HG02938 (cell line): ENCODE measurements at regions not wholly inside any gene's neighbourhood (a gene's known extent, or its start where the extent isn't known, plus 50 kb on each side); places are given as distances from the start of the nearest gene placed in this dataset.

Experiments
- ATAC-seq: cut with Tn5 transposase; IDR thresholded peaks from one replicate; pipeline ENCODE4 v1.9.1; 2021; ENCODE audit warnings: mild to moderate bottlenecking, moderate library complexity; ENCODE audit not compliant: unreplicated experiment

DNA sequence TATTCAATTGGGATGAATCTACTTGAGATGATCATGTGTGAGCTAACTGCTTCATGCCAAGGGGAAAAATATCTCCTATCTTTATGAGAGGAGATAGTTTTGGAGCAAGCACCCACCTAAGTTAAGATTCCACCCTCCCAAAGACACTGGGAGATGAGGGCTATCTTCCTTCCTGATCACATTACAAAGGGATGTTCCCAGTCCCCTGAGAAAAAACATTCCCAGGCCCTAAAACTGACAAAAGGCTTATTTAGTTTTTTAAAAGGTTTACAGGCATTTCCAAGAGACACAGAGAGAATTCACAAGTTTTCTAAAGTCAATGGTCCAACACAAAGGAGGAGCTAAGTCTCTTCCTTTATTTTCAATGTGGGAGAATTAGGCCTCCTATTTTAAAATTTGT, 401.5 kb downstream of the FBXO15 start:
- no peak for ATAC-seq

GRCh38 chr18:73742957-73743356, 404.7 kb downstream of the FBXO15 start:
- ATAC-seq: no peak

GRCh38 chr18:73741946-73742345, 405.7 kb downstream of the FBXO15 start:
- ATAC-seq: no peak

DNA sequence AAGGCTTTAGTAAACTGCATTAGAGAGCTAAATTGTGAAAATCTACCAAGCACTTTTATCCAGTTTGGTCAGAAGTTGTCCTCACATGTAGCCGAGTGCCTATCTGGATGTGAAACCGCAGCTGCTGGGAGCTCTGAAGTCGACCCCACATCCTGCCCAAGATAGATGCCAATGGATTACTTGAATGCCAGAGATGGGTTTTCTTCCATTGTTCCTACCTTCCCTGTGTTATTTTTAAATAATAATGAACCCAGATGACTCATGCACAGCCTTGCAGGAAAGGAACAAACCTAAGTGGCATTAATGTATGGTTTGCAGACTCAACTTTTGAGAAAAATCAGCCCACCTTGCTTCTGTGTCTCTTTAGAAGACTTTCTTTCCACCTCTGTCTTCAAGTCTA, 408.5 kb downstream of the FBXO15 start:
- no peak for ATAC-seq

DNA sequence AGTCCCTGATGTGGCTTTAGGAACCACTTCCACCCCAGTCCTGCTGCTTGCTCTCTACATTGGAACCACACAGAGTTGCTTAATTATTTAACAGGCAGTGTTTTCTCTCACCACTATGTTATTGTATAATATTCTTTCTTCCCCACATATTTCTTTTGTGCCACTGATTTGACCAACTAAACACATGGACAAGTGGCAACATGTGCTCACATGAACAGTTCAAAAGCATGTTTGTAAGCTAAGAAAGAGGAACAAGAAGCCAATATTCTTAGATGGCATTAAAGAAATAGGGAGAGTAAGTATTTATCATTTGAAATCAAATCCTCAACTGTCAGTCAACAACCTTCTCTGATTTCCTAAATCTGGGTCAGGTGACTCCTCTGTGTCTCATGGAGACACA, 409.6 kb downstream of the FBXO15 start:
- no peak for ATAC-seq

DNA sequence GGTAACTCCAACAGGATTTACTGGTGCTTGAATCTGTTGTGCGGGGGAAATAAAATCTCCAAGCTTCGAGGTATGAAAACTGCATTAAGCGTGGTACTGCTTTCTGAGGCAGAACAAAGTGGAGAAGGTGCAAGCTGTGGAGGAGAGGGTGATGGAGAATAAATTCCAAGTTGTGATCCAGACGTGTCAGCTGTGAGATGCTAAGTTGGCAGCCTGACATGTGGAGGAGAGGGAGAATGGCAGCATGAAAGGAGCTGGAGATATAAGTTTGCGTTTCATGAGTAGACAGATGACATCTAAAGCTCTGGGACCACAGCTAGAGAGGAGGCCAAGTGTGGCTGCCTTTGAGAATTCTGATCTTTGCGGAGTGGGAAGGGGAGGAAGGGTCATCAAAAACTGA, 411.8 kb downstream of the FBXO15 start:
- no peak for ATAC-seq

GRCh38 chr18:73733806-73734314, 413.8 kb downstream of the FBXO15 start:
- ATAC-seq: no peak

DNA sequence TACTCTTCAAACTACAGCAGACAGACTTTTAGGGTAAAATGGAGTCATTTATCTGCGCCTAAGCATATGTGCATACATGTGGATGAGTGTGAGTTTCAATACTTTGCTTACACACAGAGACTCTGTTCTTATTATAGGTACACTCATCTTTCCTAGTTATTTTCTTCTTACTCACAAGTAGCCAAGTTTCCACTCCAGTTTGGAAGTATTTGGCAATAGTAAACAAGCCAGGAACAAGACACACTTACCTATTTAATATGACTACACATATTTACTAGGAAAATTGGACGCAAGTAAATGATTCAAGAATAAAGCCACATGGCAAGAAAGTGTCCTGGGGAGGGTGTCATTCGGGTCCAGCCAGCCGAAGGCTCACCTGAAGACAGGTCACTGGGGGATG, 414.3 kb downstream of the FBXO15 start:
- no peak for ATAC-seq

DNA sequence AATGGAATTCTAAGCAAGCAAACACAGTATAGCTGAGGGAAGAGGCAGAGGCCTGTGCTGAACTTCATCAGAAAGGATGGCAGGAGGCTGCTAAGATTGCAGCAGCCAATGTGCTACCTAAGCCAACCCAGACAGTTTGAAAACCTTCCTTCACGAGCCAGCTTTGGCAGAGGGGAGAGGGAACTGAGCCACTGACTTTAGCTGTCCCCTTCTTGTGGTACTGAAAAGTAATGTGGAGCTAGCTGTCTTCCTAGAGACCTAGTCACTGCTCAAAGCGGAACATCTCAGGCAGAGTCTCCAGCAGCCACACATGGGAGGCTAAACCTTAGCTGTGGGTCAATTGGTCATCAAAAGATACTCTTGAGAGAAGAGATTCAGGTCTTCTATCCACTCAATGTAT, 419.0 kb downstream of the FBXO15 start:
- no peak for ATAC-seq

- no peak for ATAC-seq
These were observed 422.7 kb downstream of the FBXO15 start for GRCh38 chr18:73724958-73725357.

DNA sequence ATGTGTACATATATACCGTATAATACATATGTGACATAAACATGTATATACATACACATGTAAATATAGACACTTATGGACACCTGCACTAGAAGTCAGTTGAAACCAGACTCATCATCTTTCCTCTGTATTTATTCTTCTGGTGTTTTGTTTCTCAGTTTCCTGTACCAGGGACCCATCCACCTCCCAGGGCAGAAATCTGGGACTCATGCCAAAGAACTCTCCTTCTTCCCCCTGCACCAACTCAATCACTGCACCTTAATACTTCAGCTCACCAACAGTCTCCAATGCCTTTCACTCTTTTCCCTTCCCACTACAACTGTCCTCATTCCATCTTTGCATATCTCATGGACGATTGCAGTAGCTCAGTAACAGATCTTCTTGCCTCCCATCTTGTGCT, 428.0 kb downstream of the FBXO15 start:
- no peak for ATAC-seq

- ATAC-seq: no peak
These were observed 430.1 kb downstream of the FBXO15 start for GRCh38 chr18:73717570-73717969.

DNA sequence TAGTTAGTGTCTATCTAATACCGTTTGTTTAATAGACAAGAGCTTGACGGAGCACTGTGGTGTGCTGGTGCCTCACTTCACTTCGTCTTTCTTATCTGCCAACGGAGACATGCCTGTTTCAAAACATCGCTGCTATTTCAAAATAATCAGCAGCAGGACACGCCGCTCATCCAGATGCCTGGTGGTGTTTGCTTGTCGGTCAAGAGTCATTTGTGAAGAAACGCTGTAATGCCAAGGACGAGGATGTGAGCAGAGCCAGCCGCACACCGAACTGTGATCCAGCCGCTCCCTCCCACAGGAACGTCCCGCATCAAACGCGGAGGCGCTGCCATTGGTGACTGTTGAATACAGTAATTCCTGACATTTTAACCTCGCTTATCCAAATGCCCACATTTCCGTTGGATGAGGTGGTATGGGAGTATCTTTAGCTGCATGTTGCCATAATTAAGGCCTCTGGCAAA, 432.4 kb downstream of the FBXO15 start:
- no peak for ATAC-seq

DNA sequence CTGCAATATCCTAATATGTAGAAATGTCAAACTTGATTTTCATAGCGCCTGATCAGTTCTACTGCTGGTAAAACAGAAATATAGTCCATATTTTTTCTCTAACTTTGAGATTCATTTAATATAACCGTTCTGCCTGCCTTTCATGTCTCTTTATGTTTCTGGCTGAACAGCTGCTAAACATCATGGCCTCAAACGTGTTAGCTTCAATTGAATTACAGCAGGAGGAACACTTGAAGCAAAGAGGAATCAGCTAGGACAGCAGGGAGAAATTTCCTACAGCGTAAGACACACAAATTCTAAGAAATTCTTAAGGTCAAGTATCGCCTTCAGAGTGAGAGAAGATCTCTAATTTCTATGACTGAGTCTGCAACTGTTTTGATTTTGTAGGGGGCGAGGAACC, 433.2 kb downstream of the FBXO15 start:
- no peak for ATAC-seq

GRCh38 chr18:73711256-73711655, 436.4 kb downstream of the FBXO15 start:
- no peak for ATAC-seq

- no peak for ATAC-seq
These were observed 439.0 kb downstream of the FBXO15 start for GRCh38 chr18:73708591-73708990.

- ATAC-seq: no peak
These were observed 440.6 kb downstream of the FBXO15 start for GRCh38 chr18:73707035-73707434.

DNA sequence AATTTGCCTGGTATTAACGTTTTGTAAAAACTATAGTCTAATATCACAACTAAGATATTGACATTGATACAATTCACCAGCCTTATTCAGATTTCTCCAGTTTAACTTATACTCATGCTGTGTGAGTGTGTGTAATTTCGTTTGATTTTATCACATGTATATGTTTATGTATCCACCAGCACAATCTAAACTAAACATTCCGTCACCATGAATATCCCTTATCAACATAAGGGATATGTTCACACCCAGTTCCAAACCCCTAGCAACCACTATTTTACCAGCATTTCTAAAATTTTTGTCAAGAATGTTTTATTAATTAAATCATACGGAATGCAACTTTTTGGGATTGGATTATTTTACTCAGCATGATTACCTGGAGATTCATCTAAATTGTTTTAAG, 450.3 kb downstream of the FBXO15 start:
- no peak for ATAC-seq

DNA sequence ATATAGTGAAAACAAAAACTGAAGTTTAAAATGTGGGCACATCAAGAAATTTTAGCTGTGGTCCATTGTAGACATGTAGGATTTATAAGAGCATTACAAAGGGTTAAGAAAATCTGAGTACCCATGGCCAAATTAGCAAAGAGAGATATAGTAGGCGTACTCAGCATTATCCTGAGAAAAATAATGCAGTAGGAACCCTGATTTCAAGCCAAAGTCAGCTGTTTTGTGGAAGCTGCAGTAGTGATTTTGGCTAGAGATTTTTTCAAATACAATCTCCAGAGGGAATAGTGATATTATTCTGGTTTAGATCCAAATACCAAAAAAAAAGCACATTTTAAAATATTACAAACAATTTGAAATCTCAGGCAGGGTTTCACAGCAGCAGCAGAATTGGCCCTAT, 450.9 kb downstream of the FBXO15 start:
- ATAC-seq: no peak

GRCh38 chr18:73696171-73696570, 451.5 kb downstream of the FBXO15 start:
- no peak for ATAC-seq

DNA sequence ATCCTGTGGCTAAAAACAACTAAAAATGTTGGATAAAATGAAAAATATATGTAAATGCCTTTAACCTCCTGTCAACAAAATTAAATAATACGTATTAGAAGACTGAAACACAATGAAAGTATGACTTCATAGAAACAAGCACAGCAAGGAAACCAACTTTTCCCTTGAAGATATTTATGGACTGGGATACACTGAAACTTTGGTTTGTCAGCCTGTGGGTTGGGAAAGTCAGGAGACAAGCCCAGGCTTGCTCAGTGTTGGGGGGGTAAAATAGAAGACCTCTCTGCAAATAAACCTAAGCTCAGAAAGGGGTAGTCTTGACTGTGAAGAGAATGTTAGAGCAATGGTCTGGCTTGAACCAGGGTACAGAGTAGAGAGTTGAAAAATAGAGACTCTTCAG, 454.5 kb downstream of the FBXO15 start:
- ATAC-seq: no peak

DNA sequence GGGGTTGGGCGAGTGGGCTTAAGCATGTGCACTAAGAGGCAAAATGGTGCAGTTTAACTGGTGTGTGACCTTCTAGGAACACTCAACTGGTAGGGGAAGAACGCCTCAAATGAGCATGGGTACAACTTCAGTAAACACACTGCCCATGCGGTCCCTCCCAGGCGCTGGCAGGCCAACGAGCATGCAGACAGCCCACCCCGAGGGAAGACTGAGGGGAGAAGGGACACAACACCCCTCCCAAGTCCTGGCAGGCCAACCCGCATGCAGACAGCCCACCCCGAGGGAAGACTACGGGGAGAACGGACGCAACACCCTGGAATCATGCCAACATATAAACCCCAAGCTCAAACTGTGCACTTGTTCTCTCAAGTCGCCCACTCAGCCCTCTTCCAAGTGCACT, 456.0 kb downstream of the FBXO15 start:
- ATAC-seq: no peak

DNA sequence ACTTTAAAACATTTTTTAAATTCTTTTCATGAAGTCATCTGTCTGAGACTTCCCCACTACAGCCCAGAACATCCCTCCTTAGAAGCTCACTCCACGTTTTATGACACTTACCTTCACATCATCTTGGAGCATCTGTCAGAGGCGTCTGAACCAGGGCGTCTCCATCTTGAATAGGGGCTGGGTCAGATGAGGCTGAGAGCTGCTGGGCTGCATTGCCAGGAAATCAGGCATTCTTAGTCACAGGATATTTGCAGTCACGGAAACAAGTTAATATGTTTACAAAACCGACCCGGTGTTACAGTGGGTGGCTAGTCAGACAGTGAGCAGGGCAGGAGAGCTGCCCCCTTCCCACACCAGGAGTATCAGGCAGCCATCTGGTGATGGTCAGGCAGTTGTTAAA, 456.5 kb downstream of the FBXO15 start:
- ATAC-seq: no peak

GRCh38 chr18:73690222-73690621, 457.4 kb downstream of the FBXO15 start:
- no peak for ATAC-seq
